ENCODE measurements at regions not wholly inside any gene's neighbourhood (a gene's known extent, or its start where the extent isn't known, plus 50 kb on each side); places are given as distances from the start of the nearest gene placed in this dataset.

GRCh38 chr9:91486699-91487497 is 63.3 kb upstream of the NFIL3 start:
- H3K27ac Mint-ChIP-seq (ENCODE audit: low read depth) = no peak overlapping the region
- no peak overlapping the region for H3K4me3 Mint-ChIP-seq
- no peak for DNase-seq (ENCODE audit: low spot score in 2 of 2)
- no peaks in the 10 kb centered on the region for H3K4me1 Mint-ChIP-seq
- ATAC-seq (replicated peaks; ENCODE audit: extremely low read depth, poor library complexity, severe bottlenecking) = no peak
- peaks cover 58% of the 10 kb centered on the region for H3K27me3 Mint-ChIP-seq
- H3K9me3 Mint-ChIP-seq = no peaks in the 10 kb centered on the region
- no peaks in the 10 kb centered on the region for H3K36me3 Mint-ChIP-seq (ENCODE audit: insufficient read depth)

GRCh38 chr9:91485006-91485405 is 61.4 kb upstream of the NFIL3 start:
- ATAC-seq (replicated peaks; ENCODE audit: extremely low read depth, poor library complexity, severe bottlenecking) = no peak
- Mint-ChIP-seq H3K4me1 (no peaks in the 10 kb centered on the region), H3K4me3 (no peak overlapping the region), H3K9me3 (no peaks in the 10 kb centered on the region), H3K27me3 (peaks cover 64% of the 10 kb centered on the region), H3K27ac (ENCODE audit: low read depth) (no peak overlapping the region), H3K36me3 (ENCODE audit: insufficient read depth) (no peaks in the 10 kb centered on the region)
- DNase-seq (ENCODE audit: low spot score in 2 of 2) = no peak

DNA sequence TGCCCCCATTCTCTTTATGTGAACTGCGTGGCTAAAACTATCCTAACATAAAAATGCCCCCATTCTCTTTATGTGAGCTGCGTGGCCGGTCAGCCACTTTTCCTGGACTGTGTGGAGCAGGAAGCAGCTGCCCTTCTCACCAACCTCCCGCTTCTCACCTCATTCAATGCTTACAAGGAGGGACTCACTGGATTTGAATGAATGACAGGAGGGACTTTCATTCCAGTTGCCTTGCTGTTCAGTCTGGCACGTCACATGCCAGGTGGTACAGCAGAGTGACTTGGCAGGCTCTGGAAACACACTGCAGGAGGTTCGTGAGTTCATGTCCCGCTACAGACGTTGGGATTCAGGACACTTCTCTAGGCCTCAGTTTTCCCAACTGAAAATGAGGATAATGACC is 60.2 kb upstream of the NFIL3 start:
- ATAC-seq (replicated peaks; ENCODE audit: extremely low read depth, poor library complexity, severe bottlenecking) = no peak
- Mint-ChIP-seq H3K27ac (ENCODE audit: low read depth) (no peak overlapping the region), H3K36me3 (ENCODE audit: insufficient read depth) (no peaks in the 10 kb centered on the region), H3K9me3 (no peaks in the 10 kb centered on the region), H3K4me1 (no peaks in the 10 kb centered on the region), H3K27me3 (peaks cover 69% of the 10 kb centered on the region), H3K4me3 (no peak overlapping the region)
- DNase-seq (ENCODE audit: low spot score in 2 of 2) = no peak

GRCh38 chr9:91483189-91483691 is 59.6 kb upstream of the NFIL3 start:
- no peak overlapping the region for H3K27ac Mint-ChIP-seq (ENCODE audit: low read depth)
- ATAC-seq (replicated peaks; ENCODE audit: extremely low read depth, poor library complexity, severe bottlenecking) = no peak
- no peaks in the 10 kb centered on the region for H3K4me1 Mint-ChIP-seq

GRCh38 chr9:91481972-91482371 is 58.3 kb upstream of the NFIL3 start:
- H3K36me3 Mint-ChIP-seq (ENCODE audit: insufficient read depth) = no peaks in the 10 kb centered on the region
- no peaks in the 10 kb centered on the region for H3K9me3 Mint-ChIP-seq
- DNase-seq (ENCODE audit: low spot score in 2 of 2) = no peak
- ATAC-seq (replicated peaks; ENCODE audit: extremely low read depth, poor library complexity, severe bottlenecking) = no peak
- peaks cover 73% of the 10 kb centered on the region for H3K27me3 Mint-ChIP-seq
- H3K27ac Mint-ChIP-seq (ENCODE audit: low read depth) = no peak overlapping the region
- H3K4me1 Mint-ChIP-seq = no peaks in the 10 kb centered on the region
- no peak overlapping the region for H3K4me3 Mint-ChIP-seq

More at GRCh38 chr9:91483189-91483691, 59.6 kb upstream of the NFIL3 start:
- DNase-seq (ENCODE audit: low spot score in 2 of 2) = no peak
- Mint-ChIP-seq H3K4me3 (no peak overlapping the region), H3K9me3 (no peaks in the 10 kb centered on the region), H3K36me3 (ENCODE audit: insufficient read depth) (no peaks in the 10 kb centered on the region), H3K27me3 (peaks cover 73% of the 10 kb centered on the region)

DNA sequence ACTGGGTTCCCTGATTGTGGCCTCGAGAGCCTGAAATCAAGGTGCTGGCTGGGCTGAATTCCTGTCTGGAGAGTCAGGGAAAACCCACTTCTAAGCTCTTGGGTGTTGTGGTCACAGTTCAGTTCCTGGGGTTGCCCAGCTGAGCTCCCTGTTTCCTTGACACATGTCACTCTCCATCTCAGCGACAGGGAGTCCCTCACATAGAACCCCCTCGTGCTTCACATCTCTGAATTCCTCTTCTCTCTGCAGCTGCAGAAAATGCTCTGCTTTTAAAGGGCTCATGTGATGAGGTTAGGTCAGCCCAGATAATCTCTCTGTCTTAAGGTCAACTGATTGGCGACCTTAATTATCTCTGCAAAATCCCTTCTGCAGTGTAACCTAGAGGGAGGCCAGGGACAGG is 53.5 kb upstream of the NFIL3 start:
- Mint-ChIP-seq H3K27ac (ENCODE audit: low read depth) (no peak overlapping the region), H3K4me3 (no peak overlapping the region), H3K4me1 (no peaks in the 10 kb centered on the region), H3K27me3 (peaks cover 75% of the 10 kb centered on the region), H3K9me3 (no peaks in the 10 kb centered on the region), H3K36me3 (ENCODE audit: insufficient read depth) (no peaks in the 10 kb centered on the region)
- no peak for DNase-seq (ENCODE audit: low spot score in 2 of 2)
- no peak for ATAC-seq (replicated peaks; ENCODE audit: extremely low read depth, poor library complexity, severe bottlenecking)

- Mint-ChIP-seq H3K27me3 (peaks cover 84% of the 10 kb centered on the region), H3K9me3 (no peaks in the 10 kb centered on the region), H3K27ac (ENCODE audit: low read depth) (no peak overlapping the region), H3K4me3 (no peak overlapping the region), H3K4me1 (no peaks in the 10 kb centered on the region), H3K36me3 (ENCODE audit: insufficient read depth) (no peaks in the 10 kb centered on the region)
- ATAC-seq (replicated peaks; ENCODE audit: extremely low read depth, poor library complexity, severe bottlenecking) (no peak), DNase-seq (ENCODE audit: low spot score in 2 of 2) (no peak)
Measured at GRCh38 chr9:91474656-91475055, 51.0 kb upstream of the NFIL3 start.

All from central memory CD8-positive, alpha-beta T cell (primary cell).